ENCODE measurements at regions not wholly inside any gene's neighbourhood (a gene's known extent, or its start where the extent isn't known, plus 50 kb on each side); places are given as distances from the start of the nearest gene placed in this dataset.
"Not testable (repeated sequence)": the region's sequence is repeated elsewhere in the genome, so short reads cannot be mapped to it uniquely, and the experiment has no call there.

GRCh38 chr1:81505831-81506230 is 294.9 kb upstream of the ADGRL2 start:
- DNase-seq (ENCODE audit: extremely low read depth, low read depth) = no peak
- no peak for TF ChIP-seq CTCF (IDR thresholded peaks at IDR 0.05; ENCODE audit: low read depth, low read length, missing control alignments)
- H3K4me3 ChIP-seq (replicated peaks; ENCODE audit: low read depth, low read length) = no peak overlapping the region

GRCh38 chr1:81504820-81505219 is 295.9 kb upstream of the ADGRL2 start:
- not testable (repeated sequence) for H3K4me3 ChIP-seq (replicated peaks; ENCODE audit: low read depth, low read length); DNase-seq (ENCODE audit: extremely low read depth, low read depth)

GRCh38 chr1:81502705-81503104 is 298.0 kb upstream of the ADGRL2 start:
- H3K4me3 ChIP-seq (replicated peaks; ENCODE audit: low read depth, low read length); DNase-seq (ENCODE audit: extremely low read depth, low read depth): not testable (repeated sequence)

GRCh38 chr1:81501485-81501884 is 299.2 kb upstream of the ADGRL2 start:
- not testable (repeated sequence) for H3K4me3 ChIP-seq (replicated peaks; ENCODE audit: low read depth, low read length); DNase-seq (ENCODE audit: extremely low read depth, low read depth)

GRCh38 chr1:81499487-81499886 is 301.2 kb upstream of the ADGRL2 start:
- no peak for DNase-seq (ENCODE audit: extremely low read depth, low read depth)
- TF ChIP-seq CTCF (IDR thresholded peaks at IDR 0.05; ENCODE audit: low read depth, low read length, missing control alignments) = no peak

GRCh38 chr1:81498471-81499462 is 302.0 kb upstream of the ADGRL2 start:
- DNase-seq (ENCODE audit: extremely low read depth, low read depth) = no peak
- no peak overlapping the region for H3K4me3 ChIP-seq (replicated peaks; ENCODE audit: low read depth, low read length)
- TF ChIP-seq CTCF (IDR thresholded peaks at IDR 0.05; ENCODE audit: low read depth, low read length, missing control alignments) = no peak

More at GRCh38 chr1:81499487-81499886, 301.2 kb upstream of the ADGRL2 start:
- H3K4me3 ChIP-seq (replicated peaks; ENCODE audit: low read depth, low read length) = no peak overlapping the region

- no peak for DNase-seq (ENCODE audit: extremely low read depth, low read depth)
- no peak overlapping the region for H3K4me3 ChIP-seq (replicated peaks; ENCODE audit: low read depth, low read length)
- TF ChIP-seq CTCF (IDR thresholded peaks at IDR 0.05; ENCODE audit: low read depth, low read length, missing control alignments) = no peak
These were observed 304.4 kb upstream of the ADGRL2 start for GRCh38 chr1:81496349-81496748.

GRCh38 chr1:81493102-81493869 is 307.4 kb upstream of the ADGRL2 start:
- TF ChIP-seq CTCF (IDR thresholded peaks at IDR 0.05; ENCODE audit: low read depth, low read length, missing control alignments) = no peak
- no peak for DNase-seq (ENCODE audit: extremely low read depth, low read depth)
- H3K4me3 ChIP-seq (replicated peaks; ENCODE audit: low read depth, low read length) = no peak overlapping the region
